ENCODE measurements at regions not wholly inside any gene's neighbourhood (a gene's known extent, or its start where the extent isn't known, plus 50 kb on each side); places are given as distances from the start of the nearest gene placed in this dataset.
"Not testable (repeated sequence)": the region's sequence is repeated elsewhere in the genome, so short reads cannot be mapped to it uniquely, and the experiment has no call there.

GRCh38 chr7:57740126-57740525, 290.1 kb downstream of the ZNF716 start:
- DNase-seq: not testable (repeated sequence)

GRCh38 chr7:57769131-57769530, 319.2 kb downstream of the ZNF716 start:
- DNase-seq: no peak

GRCh38 chr7:57769958-57770357, 320.0 kb downstream of the ZNF716 start:
- no peak for DNase-seq

- DNase-seq: no peak
These were observed 322.3 kb downstream of the ZNF716 start for GRCh38 chr7:57772126-57772924.

- no peak for DNase-seq
These were observed 324.3 kb downstream of the ZNF716 start for GRCh38 chr7:57774300-57774699.

- DNase-seq: no peak
These were observed 325.6 kb downstream of the ZNF716 start for GRCh38 chr7:57775396-57776088.

- DNase-seq: not testable (repeated sequence)
These were observed 326.3 kb downstream of the ZNF716 start for GRCh38 chr7:57776136-57776856.

- DNase-seq: no peak
These were observed 339.2 kb downstream of the ZNF716 start for GRCh38 chr7:57789130-57789529.

- DNase-seq: no peak
These were observed 369.6 kb downstream of the ZNF716 start for GRCh38 chr7:57819491-57819981.

- no peak for DNase-seq
These were observed 370.5 kb downstream of the ZNF716 start for GRCh38 chr7:57820477-57820876.

GRCh38 chr7:57821438-57822382, 371.7 kb downstream of the ZNF716 start:
- no peak for DNase-seq

GRCh38 chr7:57826548-57826947, 376.6 kb downstream of the ZNF716 start:
- not testable (repeated sequence) for DNase-seq

GRCh38 chr7:57835161-57835560, 385.2 kb downstream of the ZNF716 start:
- DNase-seq: not testable (repeated sequence)

- not testable (repeated sequence) for DNase-seq
These were observed 389.2 kb downstream of the ZNF716 start for GRCh38 chr7:57839152-57839551.

- DNase-seq: peak; percentile 58
These were observed 418.1 kb downstream of the ZNF716 start for GRCh38 chr7:57867884-57868701.

GRCh38 chr7:57868771-57869483, 418.9 kb downstream of the ZNF716 start:
- peak; percentile 11 for DNase-seq
